Esophagus muscularis mucosa (tissue), 4 donors: ENCODE measurements at regions not wholly inside any gene's neighbourhood (a gene's known extent, or its start where the extent isn't known, plus 50 kb on each side); places are given as distances from the start of the nearest gene placed in this dataset.

Experiments used
- DNase-seq: peaks from one replicate; pipeline ENCODE4 v3.0.0-alpha.2; 2017; ENCODE audit errors: extremely low spot score
- H3K27ac ChIP-seq, 4 donors: fragments of 200-600 bp; sonication (generic); replicated peaks in 1 of 4; 1 replicate in 3 of 4; 2 replicates in 1 of 4; pipeline ENCODE4 v1.5.1; 2016 to 2019; ENCODE audit warnings: mild to moderate bottlenecking in 1 of 4
- H3K27me3 ChIP-seq, 4 donors: fragments of 200-600 bp; sonication (generic); one replicate each; pipeline versions ENCODE4 v1.5.1 to v1.6.0; 2016 to 2019
- H3K36me3 ChIP-seq, 4 donors: fragments of 200-600 bp; sonication (generic); one replicate each; pipeline ENCODE4 v1.5.1; 2016 to 2019
- H3K4me1 ChIP-seq, 4 donors: fragments of 200-600 bp; sonication (generic); one replicate each; pipeline ENCODE4 v1.5.1; 2016 to 2019
- H3K4me3 ChIP-seq, 4 donors: fragments of 200-600 bp; sonication (generic); 1 replicate in 2 of 4; 2 replicates in 2 of 4; pipeline ENCODE4 v1.5.1; 2016 to 2019; ENCODE audit warnings: mild to moderate bottlenecking in 4 of 4, moderate library complexity in 1 of 4
- H3K9me3 ChIP-seq, 4 donors: fragments of 200-600 bp; sonication (generic); 1 replicate in 3 of 4; 2 replicates in 1 of 4; pipeline ENCODE4 v1.5.1; 2016 to 2019
- CTCF ChIP-seq, 3 experiments: fragments of 200-600 bp in 2 of 3; fragments of 450-650 bp in 1 of 3; sonication (generic) in 2 of 3; IDR thresholded peaks; one replicate each; pipeline ENCODE4 v1.5.1; 2017 to 2019; ENCODE audit warnings: antibody characterized with exemption in 3 of 3, mild to moderate bottlenecking in 2 of 3, moderate library complexity in 1 of 3
- EP300 ChIP-seq: sonication (generic); formaldehyde crosslinking; IDR thresholded peaks from one replicate; pipeline ENCODE4 v1.6.1; 2017; ENCODE audit warnings: antibody characterized with exemption
- POLR2A ChIP-seq: fragments of 450-650 bp; IDR thresholded peaks from one replicate; pipeline ENCODE4 v1.6.1; 2017; ENCODE audit warnings: antibody characterized with exemption, moderate library complexity, mild to moderate bottlenecking, low read depth
- POLR2AphosphoS5 ChIP-seq, 2 donors: sonication (generic); formaldehyde crosslinking; IDR thresholded peaks; one replicate each; pipeline ENCODE4 v1.6.1; 2017; ENCODE audit warnings: antibody characterized with exemption in 2 of 2
- WGBS: methylation state at CpG from one replicate; pipeline ENCODE4 v1.1.5; 2018; 5-methylcytosine and 5-hydroxymethylcytosine counted together
- intact Hi-C: fragments of 100-400 bp; cut with DNase I; formaldehyde crosslinking; loops from one replicate; pipeline ENCODE4 v1.15.1; 2023

GRCh38 chr1:5619469-5619868 is 372.8 kb downstream of the NPHP4 start:
- Histone ChIP-seq H3K27me3 (peaks cover 0 to 63% (median 0%) of the 10 kb centered on the region in 4 donors), H3K9me3 (no peaks in the 10 kb centered on the region)
- peak; percentile 88 for DNase-seq

DNA sequence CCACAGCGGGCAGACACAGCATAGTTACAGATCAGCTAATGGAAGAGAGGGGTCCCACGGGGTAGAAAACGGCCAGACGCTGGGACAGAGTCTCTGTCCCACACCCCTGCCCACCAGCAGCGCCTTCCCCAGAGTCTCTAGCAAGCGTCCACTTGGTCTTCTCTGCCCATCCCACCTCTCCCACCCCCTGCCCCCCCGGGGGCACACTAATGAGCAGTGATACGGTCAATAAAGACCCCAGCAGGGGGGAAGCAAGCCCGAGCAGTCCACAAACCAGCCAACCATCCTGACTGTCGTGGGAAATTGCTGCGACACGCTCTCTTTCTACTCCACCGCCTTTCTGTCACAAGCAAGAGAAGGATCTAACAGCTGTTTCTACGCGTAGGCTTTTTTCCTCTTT is 374.7 kb downstream of the NPHP4 start:
- intact Hi-C loops, result no loop called here
- TF ChIP-seq CTCF (IDR thresholded peaks at IDR 0.05) (no peak), POLR2A (no peak), EP300 (no peak), POLR2AphosphoS5 (IDR thresholded peaks at IDR 0.05) (no peak)
- H3K4me1 ChIP-seq, result no peaks in the 10 kb centered on the region
- H3K9me3 ChIP-seq, result peaks cover 0 to 13% (median 3%) of the 10 kb centered on the region in 4 donors
- H3K4me3 ChIP-seq, result no peak overlapping the region
- H3K27me3 ChIP-seq, result peaks cover 0 to 73% (median 0%) of the 10 kb centered on the region in 4 donors
- no peak overlapping the region for H3K27ac ChIP-seq
- WGBS, result 60% methylated on average over 7 of the region's 15 CpGs
- no peaks in the 10 kb centered on the region for H3K36me3 ChIP-seq
- peak; percentile 78 for DNase-seq

More at GRCh38 chr1:5619469-5619868, 372.8 kb downstream of the NPHP4 start:
- no peaks in the 10 kb centered on the region for H3K4me1 ChIP-seq
- 88% methylated on average over 1 of the region's 1 CpG for WGBS
- no peak overlapping the region for H3K27ac ChIP-seq
- H3K4me3 ChIP-seq, result no peak overlapping the region
- no peaks in the 10 kb centered on the region for H3K36me3 ChIP-seq
- intact Hi-C loops, result no loop called here
- TF ChIP-seq EP300 (no peak), POLR2A (no peak), CTCF (IDR thresholded peaks at IDR 0.05) (no peak), POLR2AphosphoS5 (IDR thresholded peaks at IDR 0.05) (no peak)

DNA sequence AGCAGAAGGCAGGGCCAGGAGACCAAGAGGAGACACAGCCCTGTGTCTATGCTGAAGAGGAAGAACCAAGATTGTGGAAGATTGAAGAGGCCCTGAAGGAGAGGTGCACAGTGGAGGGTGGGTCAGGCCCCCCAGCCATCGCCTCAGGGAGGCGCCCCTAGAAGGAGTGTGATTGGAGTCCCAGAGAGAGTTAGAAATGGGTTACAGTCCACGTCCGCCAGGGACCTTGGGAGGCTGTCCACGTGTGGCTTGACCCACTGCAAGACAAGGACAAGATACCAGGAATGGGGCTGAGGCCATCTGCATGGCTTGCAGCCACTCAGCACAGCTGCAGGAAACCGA is 375.1 kb downstream of the NPHP4 start:
- H3K27ac ChIP-seq, result no peak overlapping the region
- DNase-seq, result peak; percentile 78
- H3K27me3 ChIP-seq, result peaks cover 0 to 77% (median 0%) of the 10 kb centered on the region in 4 donors
- 77% methylated on average over 5 of the region's 6 CpGs for WGBS
- no peaks in the 10 kb centered on the region for H3K4me1 ChIP-seq
- intact Hi-C loops, result no loop called here
- H3K4me3 ChIP-seq, result no peak overlapping the region
- peaks cover 0 to 13% (median 3%) of the 10 kb centered on the region in 4 donors for H3K9me3 ChIP-seq
- TF ChIP-seq EP300 (no peak), CTCF (IDR thresholded peaks at IDR 0.05) (no peak), POLR2A (no peak), POLR2AphosphoS5 (IDR thresholded peaks at IDR 0.05) (no peak)
- no peaks in the 10 kb centered on the region for H3K36me3 ChIP-seq

- Histone ChIP-seq H3K4me1 (no peaks in the 10 kb centered on the region), H3K9me3 (peaks cover 0 to 13% (median 3%) of the 10 kb centered on the region in 4 donors), H3K27ac (no peak overlapping the region), H3K4me3 (no peak overlapping the region), H3K36me3 (no peaks in the 10 kb centered on the region), H3K27me3 (peaks cover 0 to 77% (median 0%) of the 10 kb centered on the region in 4 donors)
- DNase-seq, result peak; percentile 68
- intact Hi-C loops, result no loop called here
- TF ChIP-seq CTCF (IDR thresholded peaks at IDR 0.05) (no peak), EP300 (no peak), POLR2A (no peak), POLR2AphosphoS5 (IDR thresholded peaks at IDR 0.05) (no peak)
- WGBS, result 79% methylated on average over 22 of the region's 22 CpGs
Measured at GRCh38 chr1:5616366-5617178, 375.7 kb downstream of the NPHP4 start.
